ENCODE measurements at regions not wholly inside any gene's neighbourhood (a gene's known extent, or its start where the extent isn't known, plus 50 kb on each side); places are given as distances from the start of the nearest gene placed in this dataset.
"Not testable (repeated sequence)": the region's sequence is repeated elsewhere in the genome, so short reads cannot be mapped to it uniquely, and the experiment has no call there.

DNA sequence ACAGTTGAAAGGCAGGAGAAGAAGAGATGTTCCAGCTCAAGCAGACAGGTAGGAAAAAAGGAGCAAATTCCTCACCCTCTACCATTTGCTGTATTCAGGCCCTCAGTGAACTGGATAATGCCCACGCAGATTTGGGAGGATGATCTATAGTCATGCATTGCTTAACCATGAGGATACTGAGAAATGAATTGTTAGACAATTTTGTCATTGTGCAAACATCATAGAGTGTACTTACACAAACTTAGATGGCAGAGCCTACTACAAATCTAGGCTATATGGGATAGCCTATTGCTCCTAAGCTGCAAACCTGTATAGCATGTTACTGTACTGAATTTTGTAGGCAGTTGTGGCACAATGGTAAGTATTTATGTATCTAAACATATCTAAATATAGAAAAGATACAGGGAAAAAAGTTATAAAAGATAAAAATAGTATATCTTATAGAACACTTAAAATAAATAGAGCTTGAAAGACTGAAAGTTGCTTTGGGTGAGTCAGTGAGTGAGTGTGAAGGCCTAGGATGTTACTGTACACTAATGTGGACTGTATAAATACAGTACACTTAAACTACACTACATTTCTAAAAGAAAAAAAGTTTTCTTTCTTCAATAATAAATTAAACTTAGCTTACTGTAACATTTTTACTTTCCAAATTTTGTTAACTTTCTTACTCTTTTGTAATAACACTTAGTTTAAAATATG lies 672.3 kb downstream of the UTRN start:
- H3K27ac ChIP-seq (ENCODE audit: low read depth, low read length) = no peak overlapping the region
- no peak overlapping the region for H3K4me3 ChIP-seq (ENCODE audit: low read length)
- no peaks in the 10 kb centered on the region for H3K36me3 Mint-ChIP-seq
- no peak overlapping the region for H3K27ac Mint-ChIP-seq
- CTCF ChIA-PET = no interaction called here
- H3K36me3 ChIP-seq (ENCODE audit: insufficient read depth, low read length) = no peaks in the 10 kb centered on the region
- no peaks in the 10 kb centered on the region for H3K9me3 ChIP-seq (ENCODE audit: low read length)
- DNase-seq = no peak
- H3K4me1 Mint-ChIP-seq = no peaks in the 10 kb centered on the region
- POLR2A ChIA-PET = no interaction called here
- H3K27me3 ChIP-seq (ENCODE audit: insufficient read depth, low read length, poor library complexity, severe bottlenecking) = no peaks in the 10 kb centered on the region
- no peaks in the 10 kb centered on the region for H3K9me3 Mint-ChIP-seq
- no peaks in the 10 kb centered on the region for H3K4me1 ChIP-seq (ENCODE audit: insufficient read depth, low read length)
- no peak overlapping the region for H3K4me3 Mint-ChIP-seq
- H3K27me3 Mint-ChIP-seq = peaks cover 2 to 17% of the 10 kb centered on the region in 2 donors

GRCh38 chr6:144969154-144969553 lies 684.0 kb downstream of the UTRN start:
- CTCF ChIA-PET = no interaction called here

GRCh38 chr6:144969602-144970272 lies 684.6 kb downstream of the UTRN start:
- Histone ChIP-seq H3K36me3 (ENCODE audit: insufficient read depth, low read length) (no peaks in the 10 kb centered on the region), H3K27me3 (ENCODE audit: insufficient read depth, low read length, poor library complexity, severe bottlenecking) (no peaks in the 10 kb centered on the region), H3K4me3 (ENCODE audit: low read length) (no peak overlapping the region), H3K4me1 (ENCODE audit: insufficient read depth, low read length) (no peaks in the 10 kb centered on the region), H3K9me3 (ENCODE audit: low read length) (no peaks in the 10 kb centered on the region), H3K27ac (ENCODE audit: low read depth, low read length) (no peak overlapping the region)
- Mint-ChIP-seq H3K36me3 (peaks cover 0 to 11% (median 0%) of the 10 kb centered on the region in 3 donors), H3K4me3 (no peak overlapping the region), H3K9me3 (peaks cover 0 to 5% (median 0%) of the 10 kb centered on the region in 5 donors), H3K27me3 (peaks cover 6 to 34% of the 10 kb centered on the region in 2 donors), H3K4me1 (peaks cover 0 to 3% (median 0%) of the 10 kb centered on the region in 3 donors), H3K27ac (no peak overlapping the region)
- DNase-seq = no peak
- ChIA-PET CTCF (no interaction called here), POLR2A (no interaction called here)

More at GRCh38 chr6:144969154-144969553, 684.0 kb downstream of the UTRN start:
- DNase-seq = no peak
- Mint-ChIP-seq H3K27me3 (peaks cover 9 to 37% of the 10 kb centered on the region in 2 donors), H3K36me3 (peaks cover 0 to 6% (median 0%) of the 10 kb centered on the region in 3 donors), H3K4me1 (peaks cover 0 to 3% (median 0%) of the 10 kb centered on the region in 3 donors), H3K4me3 (no peak overlapping the region), H3K27ac (no peak overlapping the region), H3K9me3 (peaks cover 0 to 5% (median 0%) of the 10 kb centered on the region in 5 donors)
- no peaks in the 10 kb centered on the region for H3K9me3 ChIP-seq (ENCODE audit: low read length)
- H3K27ac ChIP-seq (ENCODE audit: low read depth, low read length) = no peak overlapping the region
- H3K36me3 ChIP-seq (ENCODE audit: insufficient read depth, low read length) = no peaks in the 10 kb centered on the region
- POLR2A ChIA-PET = no interaction called here
- no peaks in the 10 kb centered on the region for H3K4me1 ChIP-seq (ENCODE audit: insufficient read depth, low read length)
- H3K27me3 ChIP-seq (ENCODE audit: insufficient read depth, low read length, poor library complexity, severe bottlenecking) = no peaks in the 10 kb centered on the region
- H3K4me3 ChIP-seq (ENCODE audit: low read length) = no peak overlapping the region

- H3K27me3 ChIP-seq (ENCODE audit: insufficient read depth, low read length, poor library complexity, severe bottlenecking); DNase-seq; H3K4me3 Mint-ChIP-seq; H3K4me1 Mint-ChIP-seq; H3K9me3 Mint-ChIP-seq; H3K36me3 ChIP-seq (ENCODE audit: insufficient read depth, low read length); H3K9me3 ChIP-seq (ENCODE audit: low read length); CTCF ChIA-PET; POLR2A ChIA-PET; H3K4me1 ChIP-seq (ENCODE audit: insufficient read depth, low read length); H3K27ac Mint-ChIP-seq; H3K27ac ChIP-seq (ENCODE audit: low read depth, low read length); H3K4me3 ChIP-seq (ENCODE audit: low read length): not testable (repeated sequence)
- peaks cover 0 to 13% (median 0%) of the 10 kb centered on the region in 3 donors for H3K36me3 Mint-ChIP-seq
- H3K27me3 Mint-ChIP-seq = peaks cover 6 to 30% of the 10 kb centered on the region in 2 donors
These were observed 692.2 kb downstream of the UTRN start for GRCh38 chr6:144977250-144977864.

DNA sequence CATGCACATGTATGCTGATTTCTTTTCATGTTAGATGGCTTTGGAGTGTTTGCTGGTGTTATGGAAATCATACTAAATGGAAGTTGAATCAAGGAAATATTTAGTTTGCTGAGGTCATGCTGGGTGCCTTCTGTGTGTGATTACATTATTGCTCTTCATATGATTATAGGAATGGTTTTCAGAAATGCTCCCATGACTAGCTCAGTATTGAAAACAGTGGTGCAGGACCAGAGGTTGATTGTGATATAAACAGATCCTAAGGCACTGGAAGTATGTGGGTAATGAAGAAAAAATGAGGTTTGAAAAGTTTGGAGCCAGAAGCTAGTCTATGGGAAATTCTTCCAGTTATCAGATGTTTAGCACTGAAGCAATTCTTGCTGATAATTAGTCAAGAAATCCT lies 693.1 kb downstream of the UTRN start:
- Histone ChIP-seq H3K4me1 (ENCODE audit: insufficient read depth, low read length) (no peaks in the 10 kb centered on the region), H3K4me3 (ENCODE audit: low read length) (no peak overlapping the region), H3K27ac (ENCODE audit: low read depth, low read length) (no peak overlapping the region), H3K36me3 (ENCODE audit: insufficient read depth, low read length) (no peaks in the 10 kb centered on the region), H3K9me3 (ENCODE audit: low read length) (no peaks in the 10 kb centered on the region), H3K27me3 (ENCODE audit: insufficient read depth, low read length, poor library complexity, severe bottlenecking) (no peaks in the 10 kb centered on the region)
- no peak overlapping the region for H3K4me3 Mint-ChIP-seq
- H3K27ac Mint-ChIP-seq = no peak overlapping the region
- DNase-seq = no peak
- peaks cover 0 to 13% (median 0%) of the 10 kb centered on the region in 3 donors for H3K36me3 Mint-ChIP-seq
- H3K9me3 Mint-ChIP-seq = peaks cover 0 to 5% (median 3%) of the 10 kb centered on the region in 5 donors
- ChIA-PET POLR2A (no interaction called here), CTCF (no interaction called here)
- H3K4me1 Mint-ChIP-seq = no peaks in the 10 kb centered on the region
- peaks cover 6 to 36% of the 10 kb centered on the region in 2 donors for H3K27me3 Mint-ChIP-seq

GRCh38 chr6:144986271-144986670 lies 701.1 kb downstream of the UTRN start:
- no peaks in the 10 kb centered on the region for H3K4me1 ChIP-seq (ENCODE audit: insufficient read depth, low read length)
- H3K4me3 Mint-ChIP-seq = no peak overlapping the region
- ChIA-PET POLR2A (no interaction called here), CTCF (no interaction called here)
- peaks cover 0 to 3% (median 0%) of the 10 kb centered on the region in 3 donors for H3K36me3 Mint-ChIP-seq
- H3K9me3 ChIP-seq (ENCODE audit: low read length) = no peaks in the 10 kb centered on the region
- H3K27me3 ChIP-seq (ENCODE audit: insufficient read depth, low read length, poor library complexity, severe bottlenecking) = no peaks in the 10 kb centered on the region
- H3K27me3 Mint-ChIP-seq = peaks cover 10 to 47% of the 10 kb centered on the region in 2 donors
- H3K4me1 Mint-ChIP-seq = no peaks in the 10 kb centered on the region
- H3K4me3 ChIP-seq (ENCODE audit: low read length) = no peak overlapping the region
- no peak overlapping the region for H3K27ac Mint-ChIP-seq
- H3K27ac ChIP-seq (ENCODE audit: low read depth, low read length) = no peak overlapping the region
- no peaks in the 10 kb centered on the region for H3K36me3 ChIP-seq (ENCODE audit: insufficient read depth, low read length)
- H3K9me3 Mint-ChIP-seq = peaks cover 8 to 10% (median 9%) of the 10 kb centered on the region in 5 donors
- no peak for DNase-seq

DNA sequence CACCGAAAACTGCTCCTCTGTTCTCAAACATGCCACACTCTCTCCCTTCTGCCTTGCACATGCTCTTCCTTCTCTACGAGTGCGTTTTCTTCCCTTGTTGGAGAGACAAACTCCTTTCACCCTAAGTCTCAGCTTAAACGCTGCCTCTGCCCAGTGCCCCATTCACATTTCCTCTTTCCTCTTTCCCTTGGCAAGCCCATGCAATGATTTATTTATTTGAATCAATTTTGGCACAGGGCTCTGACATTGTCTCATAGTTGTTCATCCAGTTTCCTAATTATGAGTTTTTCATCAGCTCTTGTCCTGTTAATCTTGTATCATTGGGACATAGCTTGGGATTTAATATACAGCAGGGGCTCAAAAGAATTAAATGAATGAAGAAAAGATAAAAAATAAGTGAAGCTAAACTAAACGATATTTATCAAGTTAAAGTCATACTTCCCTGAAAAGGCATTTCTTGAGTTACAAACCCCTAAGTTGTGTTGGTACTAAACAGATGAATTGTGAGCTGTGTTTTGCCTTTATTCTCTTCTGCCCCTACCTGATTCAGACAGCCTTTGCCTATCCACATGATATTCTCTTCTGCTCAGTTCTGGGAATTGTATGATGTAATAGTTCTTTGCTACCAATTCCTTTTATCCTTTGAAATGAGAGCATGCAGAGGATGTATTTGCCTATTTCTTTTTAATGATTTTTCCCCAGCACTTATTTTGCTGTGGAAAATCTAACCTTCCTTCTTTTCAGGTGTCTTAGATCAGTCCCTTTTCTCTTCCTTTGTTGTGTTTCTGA lies 704.4 kb downstream of the UTRN start:
- peaks cover 15 to 57% of the 10 kb centered on the region in 2 donors for H3K27me3 Mint-ChIP-seq
- Histone ChIP-seq H3K27ac (ENCODE audit: low read depth, low read length) (no peak overlapping the region), H3K4me1 (ENCODE audit: insufficient read depth, low read length) (no peaks in the 10 kb centered on the region), H3K9me3 (ENCODE audit: low read length) (no peaks in the 10 kb centered on the region), H3K4me3 (ENCODE audit: low read length) (no peak overlapping the region), H3K36me3 (ENCODE audit: insufficient read depth, low read length) (no peaks in the 10 kb centered on the region), H3K27me3 (ENCODE audit: insufficient read depth, low read length, poor library complexity, severe bottlenecking) (no peaks in the 10 kb centered on the region)
- no peaks in the 10 kb centered on the region for H3K4me1 Mint-ChIP-seq
- ChIA-PET CTCF (no interaction called here), POLR2A (no interaction called here)
- no peak overlapping the region for H3K4me3 Mint-ChIP-seq
- no peak overlapping the region for H3K27ac Mint-ChIP-seq
- DNase-seq = no peak
- peaks cover 0 to 3% (median 0%) of the 10 kb centered on the region in 3 donors for H3K36me3 Mint-ChIP-seq
- peaks cover 5 to 10% (median 7%) of the 10 kb centered on the region in 5 donors for H3K9me3 Mint-ChIP-seq

DNA sequence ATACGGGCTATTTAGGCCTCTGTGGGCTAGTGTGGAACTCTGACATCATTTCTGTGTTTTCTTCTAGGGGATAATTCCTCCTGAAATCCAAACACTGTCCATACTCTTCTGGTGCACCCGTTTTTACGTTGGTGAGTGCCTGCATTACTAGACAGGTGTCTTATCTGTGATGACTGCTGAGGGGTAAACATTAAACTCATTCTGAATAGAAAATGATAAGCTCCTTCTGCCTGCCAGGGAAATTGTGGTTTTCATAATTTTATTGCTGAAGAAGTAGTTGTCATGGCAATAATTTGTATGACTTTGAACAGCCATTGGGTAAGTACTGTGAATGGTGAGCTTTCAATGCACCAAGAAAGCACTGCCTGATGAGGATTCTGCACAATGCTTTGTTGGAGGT lies 705.6 kb downstream of the UTRN start:
- H3K4me1 ChIP-seq (ENCODE audit: insufficient read depth, low read length) = no peaks in the 10 kb centered on the region
- Mint-ChIP-seq H3K4me1 (no peaks in the 10 kb centered on the region), H3K4me3 (no peak overlapping the region), H3K9me3 (peaks cover 0 to 5% (median 1%) of the 10 kb centered on the region in 5 donors), H3K27ac (no peak overlapping the region), H3K36me3 (no peaks in the 10 kb centered on the region), H3K27me3 (peaks cover 13 to 63% of the 10 kb centered on the region in 2 donors)
- ChIA-PET CTCF (no interaction called here), POLR2A (no interaction called here)
- no peak overlapping the region for H3K4me3 ChIP-seq (ENCODE audit: low read length)
- H3K36me3 ChIP-seq (ENCODE audit: insufficient read depth, low read length) = no peaks in the 10 kb centered on the region
- H3K27ac ChIP-seq (ENCODE audit: low read depth, low read length) = no peak overlapping the region
- no peaks in the 10 kb centered on the region for H3K9me3 ChIP-seq (ENCODE audit: low read length)
- no peak for DNase-seq
- H3K27me3 ChIP-seq (ENCODE audit: insufficient read depth, low read length, poor library complexity, severe bottlenecking) = no peaks in the 10 kb centered on the region

Data from CD8-positive, alpha-beta memory T cell (primary cell).